ENCODE measurements at regions not wholly inside any gene's neighbourhood (a gene's known extent, or its start where the extent isn't known, plus 50 kb on each side); places are given as distances from the start of the nearest gene placed in this dataset.
"Not testable (repeated sequence)": the region's sequence is repeated elsewhere in the genome, so short reads cannot be mapped to it uniquely, and the experiment has no call there.

- no peak for DNase-seq
These were observed 175.6 kb upstream of the THSD7A start for GRCh38 chr7:12007576-12007975.

- DNase-seq: no peak
These were observed 182.0 kb upstream of the THSD7A start for GRCh38 chr7:12013983-12014382.

GRCh38 chr7:12016439-12016838, 184.4 kb upstream of the THSD7A start:
- DNase-seq: no peak

- no peak for DNase-seq
These were observed 185.0 kb upstream of the THSD7A start for GRCh38 chr7:12017046-12017445.

GRCh38 chr7:12022011-12022410, 189.1 kb upstream of the TMEM106B start:
- DNase-seq: not testable (repeated sequence)

GRCh38 chr7:12025246-12025645, 185.8 kb upstream of the TMEM106B start:
- DNase-seq: no peak

GRCh38 chr7:12028508-12028907, 182.6 kb upstream of the TMEM106B start:
- no peak for DNase-seq

GRCh38 chr7:12030116-12030515, 181.0 kb upstream of the TMEM106B start:
- DNase-seq: no peak

GRCh38 chr7:12031186-12031585, 179.9 kb upstream of the TMEM106B start:
- no peak for DNase-seq

- DNase-seq: no peak
These were observed 179.5 kb upstream of the TMEM106B start for GRCh38 chr7:12031638-12032037.

- no peak for DNase-seq
These were observed 178.9 kb upstream of the TMEM106B start for GRCh38 chr7:12032146-12032545.

- DNase-seq: not testable (repeated sequence)
These were observed 167.6 kb upstream of the TMEM106B start for GRCh38 chr7:12043457-12043856.

- peak in 1 of 2 donors; percentile 7 for DNase-seq
These were observed 158.9 kb upstream of the TMEM106B start for GRCh38 chr7:12052211-12052610.

GRCh38 chr7:12053561-12053960, 157.5 kb upstream of the TMEM106B start:
- no peak for DNase-seq

- DNase-seq: no peak
These were observed 156.3 kb upstream of the TMEM106B start for GRCh38 chr7:12054830-12055229.

- DNase-seq: no peak
These were observed 154.7 kb upstream of the TMEM106B start for GRCh38 chr7:12056381-12056780.

- DNase-seq: no peak
These were observed 154.1 kb upstream of the TMEM106B start for GRCh38 chr7:12056977-12057376.

GRCh38 chr7:12062062-12062461, 149.0 kb upstream of the TMEM106B start:
- DNase-seq: peak in 1 of 2 donors; percentile 9

- DNase-seq: no peak
These were observed 146.4 kb upstream of the TMEM106B start for GRCh38 chr7:12064586-12065127.

- DNase-seq: no peak
These were observed 145.1 kb upstream of the TMEM106B start for GRCh38 chr7:12066004-12066403.

GRCh38 chr7:12066521-12066920, 144.6 kb upstream of the TMEM106B start:
- DNase-seq: peak; percentile 73 to 81

- DNase-seq: peak; percentile 53 to 57
These were observed 143.8 kb upstream of the TMEM106B start for GRCh38 chr7:12067156-12067831.

- no peak for DNase-seq
These were observed 141.3 kb upstream of the TMEM106B start for GRCh38 chr7:12069757-12070156.

GRCh38 chr7:12074889-12075288, 136.2 kb upstream of the TMEM106B start:
- no peak for DNase-seq

- no peak for DNase-seq
These were observed 131.1 kb upstream of the TMEM106B start for GRCh38 chr7:12080006-12080405.

All from inflammatory macrophage (primary cell).